ENCODE measurements at regions not wholly inside any gene's neighbourhood (a gene's known extent, or its start where the extent isn't known, plus 50 kb on each side); places are given as distances from the start of the nearest gene placed in this dataset.

GRCh38 chr6:145060714-145061113, 674.6 kb downstream of the EPM2A start:
- CTCF ChIA-PET, result no interaction called here

GRCh38 chr6:145063091-145063490, 672.2 kb downstream of the EPM2A start:
- CTCF ChIA-PET, result no interaction called here

More at GRCh38 chr6:145060714-145061113, 674.6 kb downstream of the EPM2A start:
- H3K27ac ChIP-seq, result no peak overlapping the region
- no peak for TF ChIP-seq CTCF (conservative IDR thresholded peaks at IDR 0.05; ENCODE audit: low read depth)
- no peak for DNase-seq (ENCODE audit: low spot score)
- POLR2A ChIA-PET (ENCODE audit: low non-redundant PET), result no interaction called here

GRCh38 chr6:145067430-145067829, 667.9 kb downstream of the EPM2A start:
- ChIA-PET CTCF (no interaction called here), POLR2A (ENCODE audit: low non-redundant PET) (no interaction called here)
- no peak for TF ChIP-seq CTCF (conservative IDR thresholded peaks at IDR 0.05; ENCODE audit: low read depth)
- DNase-seq (ENCODE audit: low spot score), result peak; percentile 10
- H3K27ac ChIP-seq, result no peak overlapping the region

More at GRCh38 chr6:145063091-145063490, 672.2 kb downstream of the EPM2A start:
- H3K27ac ChIP-seq, result no peak overlapping the region
- no peak for DNase-seq (ENCODE audit: low spot score)
- no peak for TF ChIP-seq CTCF (conservative IDR thresholded peaks at IDR 0.05; ENCODE audit: low read depth)
- POLR2A ChIA-PET (ENCODE audit: low non-redundant PET), result no interaction called here

GRCh38 chr6:145068577-145068976, 666.7 kb downstream of the EPM2A start:
- DNase-seq (ENCODE audit: low spot score), result no peak
- POLR2A ChIA-PET (ENCODE audit: low non-redundant PET), result no interaction called here
- no peak for TF ChIP-seq CTCF (conservative IDR thresholded peaks at IDR 0.05; ENCODE audit: low read depth)
- CTCF ChIA-PET, result no interaction called here
- H3K27ac ChIP-seq, result no peak overlapping the region

GRCh38 chr6:145069966-145070365, 665.4 kb downstream of the EPM2A start:
- H3K27ac ChIP-seq, result no peak overlapping the region
- POLR2A ChIA-PET (ENCODE audit: low non-redundant PET), result no interaction called here
- TF ChIP-seq CTCF (conservative IDR thresholded peaks at IDR 0.05; ENCODE audit: low read depth), result no peak
- no peak for DNase-seq (ENCODE audit: low spot score)
- CTCF ChIA-PET, result no interaction called here

GRCh38 chr6:145070791-145071190, 664.5 kb downstream of the EPM2A start:
- POLR2A ChIA-PET (ENCODE audit: low non-redundant PET), result no interaction called here
- CTCF ChIA-PET, result no interaction called here
- no peak overlapping the region for H3K27ac ChIP-seq
- DNase-seq (ENCODE audit: low spot score), result peak; percentile 20
- TF ChIP-seq CTCF (conservative IDR thresholded peaks at IDR 0.05; ENCODE audit: low read depth), result no peak

GRCh38 chr6:145071836-145072235, 663.5 kb downstream of the EPM2A start:
- no peak overlapping the region for H3K27ac ChIP-seq
- DNase-seq (ENCODE audit: low spot score), result peak; percentile 64
- no peak for TF ChIP-seq CTCF (conservative IDR thresholded peaks at IDR 0.05; ENCODE audit: low read depth)
- POLR2A ChIA-PET (ENCODE audit: low non-redundant PET), result interaction anchor here (0.6 kb wide), 1 partner anchor 1452 kb away, joined by 3 read pairs; no protein-coding TSS in a partner anchor
- CTCF ChIA-PET, result interaction anchor here (0.7 kb wide), 1 partner anchor 351 kb away, joined by 3 read pairs; no protein-coding TSS in a partner anchor

Measured in RWPE1 (cell line).